LNCaP clone FGC (cell line): ENCODE measurements at regions not wholly inside any gene's neighbourhood (a gene's known extent, or its start where the extent isn't known, plus 50 kb on each side); places are given as distances from the start of the nearest gene placed in this dataset.

Source experiments
- DNase-seq: peaks from one replicate; pipeline ENCODE4 v3.0.0-alpha.2; 2011; ENCODE audit warnings: low read depth
- H3K4me3 ChIP-seq: 2 replicates; pipeline ENCODE4 v1.5.1; 2011; ENCODE audit warnings: mild to moderate bottlenecking, low read depth, low read length, control low read depth
- TF ChIP-seq, protein P1 (sequence below): IDR thresholded peaks from 2 replicates; pipeline ENCODE4 v1.5.1; 2012; ENCODE audit warnings: mild to moderate bottlenecking; ENCODE audit not compliant: control insufficient read depth, insufficient read depth; ENCODE audit errors: extremely low read depth

DNA sequence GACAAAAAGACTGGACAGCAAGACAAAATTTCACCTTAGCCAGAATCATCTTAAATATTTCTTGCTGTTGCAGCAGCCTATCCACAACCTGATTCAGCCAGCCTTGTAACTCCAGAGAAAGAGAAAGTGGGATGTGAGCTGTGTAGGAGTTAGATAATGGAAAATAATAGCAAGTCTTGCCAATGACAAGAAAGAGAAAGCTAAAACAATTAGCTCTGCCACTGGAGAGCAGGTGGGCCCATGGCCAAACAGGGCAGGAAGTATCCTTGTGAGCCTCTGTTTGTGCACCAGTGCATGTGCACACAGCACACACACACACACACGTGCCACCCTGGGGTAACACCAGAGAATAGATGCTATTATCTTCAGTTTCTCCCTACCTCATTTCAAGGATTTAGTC, 106.0 kb upstream of the CCDC196 start:
- no peak for DNase-seq
- TF ChIP-seq, protein P1, sequence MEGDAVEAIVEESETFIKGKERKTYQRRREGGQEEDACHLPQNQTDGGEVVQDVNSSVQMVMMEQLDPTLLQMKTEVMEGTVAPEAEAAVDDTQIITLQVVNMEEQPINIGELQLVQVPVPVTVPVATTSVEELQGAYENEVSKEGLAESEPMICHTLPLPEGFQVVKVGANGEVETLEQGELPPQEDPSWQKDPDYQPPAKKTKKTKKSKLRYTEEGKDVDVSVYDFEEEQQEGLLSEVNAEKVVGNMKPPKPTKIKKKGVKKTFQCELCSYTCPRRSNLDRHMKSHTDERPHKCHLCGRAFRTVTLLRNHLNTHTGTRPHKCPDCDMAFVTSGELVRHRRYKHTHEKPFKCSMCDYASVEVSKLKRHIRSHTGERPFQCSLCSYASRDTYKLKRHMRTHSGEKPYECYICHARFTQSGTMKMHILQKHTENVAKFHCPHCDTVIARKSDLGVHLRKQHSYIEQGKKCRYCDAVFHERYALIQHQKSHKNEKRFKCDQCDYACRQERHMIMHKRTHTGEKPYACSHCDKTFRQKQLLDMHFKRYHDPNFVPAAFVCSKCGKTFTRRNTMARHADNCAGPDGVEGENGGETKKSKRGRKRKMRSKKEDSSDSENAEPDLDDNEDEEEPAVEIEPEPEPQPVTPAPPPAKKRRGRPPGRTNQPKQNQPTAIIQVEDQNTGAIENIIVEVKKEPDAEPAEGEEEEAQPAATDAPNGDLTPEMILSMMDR, result no peak
- no peak overlapping the region for H3K4me3 ChIP-seq

- H3K4me3 ChIP-seq, result no peak overlapping the region
- DNase-seq, result no peak
- TF ChIP-seq, protein P1, result no peak
Observed at GRCh38 chr14:66381755-66382154, 104.4 kb upstream of the CCDC196 start.

DNA sequence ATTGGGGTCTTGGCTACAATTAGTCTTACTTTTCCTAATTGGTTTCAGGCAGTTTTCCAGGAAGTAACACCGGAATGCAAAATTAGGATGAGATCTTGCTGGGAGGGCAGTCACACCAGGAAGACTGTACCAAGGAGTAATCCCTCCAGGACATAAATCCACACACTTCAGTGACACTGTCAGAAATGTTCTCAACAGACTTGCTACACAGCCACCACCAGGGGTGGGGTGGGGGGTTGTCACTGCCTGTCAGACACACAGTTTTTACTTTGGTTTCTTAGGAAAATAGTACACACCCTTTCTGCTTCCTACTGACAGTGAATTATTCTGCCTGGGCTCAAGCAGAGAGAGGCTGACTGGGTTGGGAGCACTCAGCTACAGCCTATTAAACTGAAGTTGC, 102.9 kb upstream of the CCDC196 start:
- no peak overlapping the region for H3K4me3 ChIP-seq
- TF ChIP-seq, protein P1, result no peak
- no peak for DNase-seq

DNA sequence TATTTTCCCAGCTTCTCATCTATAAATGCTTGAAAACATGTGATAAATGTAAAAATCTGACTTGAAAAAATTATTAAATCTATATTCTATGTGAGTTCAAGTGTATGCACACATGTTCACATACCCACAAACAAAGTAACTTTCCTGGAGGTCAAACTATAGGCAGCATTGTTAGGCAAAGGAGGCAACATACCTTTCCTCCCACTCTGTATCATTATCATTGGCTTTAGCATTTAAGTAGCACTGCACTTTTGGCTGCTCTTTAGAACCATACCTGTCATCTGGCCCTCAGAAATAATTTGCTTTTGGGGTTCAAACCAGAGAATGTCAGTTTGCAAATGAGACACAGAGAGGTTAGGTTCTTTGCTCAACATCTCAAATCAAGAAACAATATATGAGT, 102.4 kb upstream of the CCDC196 start:
- no peak for DNase-seq
- H3K4me3 ChIP-seq, result no peak overlapping the region
- TF ChIP-seq, protein P1, result no peak

- H3K4me3 ChIP-seq, result no peak overlapping the region
- DNase-seq, result no peak
- TF ChIP-seq, protein P1, result no peak
Observed at GRCh38 chr14:66388516-66388915, 97.7 kb upstream of the CCDC196 start.

GRCh38 chr14:66389481-66389880, 96.7 kb upstream of the CCDC196 start:
- H3K4me3 ChIP-seq, result no peak overlapping the region
- no peak for DNase-seq
- TF ChIP-seq, protein P1, result no peak

GRCh38 chr14:66395300-66395699, 90.9 kb upstream of the CCDC196 start:
- no peak overlapping the region for H3K4me3 ChIP-seq
- TF ChIP-seq, protein P1, result peak; percentile 30
- peak; percentile 8 for DNase-seq
